Endothelial cell of umbilical vein (primary cell): ENCODE measurements at regions not wholly inside any gene's neighbourhood (a gene's known extent, or its start where the extent isn't known, plus 50 kb on each side); places are given as distances from the start of the nearest gene placed in this dataset.
A peak's percentile ranks its signal among the peaks of the same experiment; 100 is the strongest.

ENCODE experiments used
- BruUV-seq: library from RNA; stranded (reverse); fragments of 400-500 nt; replicated peaks from 2 replicates; lab custom pipeline; 2021; lab: Mats Ljungman, UMichigan
- CTCF ChIA-PET: fragments of 300-600, 350-600 bp; sonication (Branson Sonifier 250); formaldehyde crosslinking; loops from one replicate; lab custom pipeline; 2021; ENCODE audit warnings: antibody characterized with exemption, inconsistent platforms; lab: Charles Lee
- POLR2A ChIA-PET: fragments of 300-600, 350-600 bp; sonication (Branson Sonifier 250); formaldehyde crosslinking; loops from one replicate; lab custom pipeline; 2021; ENCODE audit warnings: antibody characterized with exemption, inconsistent platforms; lab: Charles Lee
- DNase-seq: peaks from one replicate; pipeline ENCODE4 v3.0.0-alpha.2; 2011; ENCODE audit warnings: low read depth, low spot score
- FAIRE-seq: peaks from 2 replicates; lab custom pipeline; 2011; peaks lifted over from hg19 to GRCh38; lab: Jason Lieb, UNC
- H2AFZ ChIP-seq: 2 replicates; pipeline ENCODE4 v1.6.0; 2012; ENCODE audit warnings: low read depth, low read length, control low read depth, inconsistent platforms
- H3K27ac ChIP-seq: 2 replicates; pipeline ENCODE4 v1.5.1; 2011; ENCODE audit warnings: low read depth, mild to moderate bottlenecking, control low read depth, low read length, moderate library complexity; ENCODE audit not compliant: insufficient read depth
- H3K27me3 ChIP-seq, 2 experiments: 2 replicates each; pipeline versions ENCODE4 v1.6.0 to v1.6.1; 2011; ENCODE audit warnings: low read length in 2 of 2, mixed read lengths in 1 of 2; ENCODE audit not compliant: control insufficient read depth in 2 of 2, insufficient read depth in 2 of 2
- H3K36me3 ChIP-seq, 2 experiments: 2 replicates in 1 of 2; 3 replicates in 1 of 2; pipeline ENCODE4 v1.5.1; 2011; ENCODE audit warnings: low read length in 2 of 2, mild to moderate bottlenecking in 1 of 2, moderate library complexity in 1 of 2; ENCODE audit not compliant: control insufficient read depth in 2 of 2, insufficient read depth in 2 of 2; ENCODE audit errors: extremely low read depth in 1 of 2
- H3K4me1 ChIP-seq: 3 replicates; pipeline ENCODE4 v1.5.1; 2011; ENCODE audit warnings: mild to moderate bottlenecking, low read length; ENCODE audit not compliant: control insufficient read depth, insufficient read depth; ENCODE audit errors: extremely low read depth
- H3K4me2 ChIP-seq: 2 replicates; pipeline ENCODE4 v1.6.1; 2011; ENCODE audit warnings: low read length, control low read depth, mixed read lengths; ENCODE audit not compliant: insufficient read depth
- H3K4me3 ChIP-seq, 3 experiments: fragments of 200-600 bp in 1 of 3; sonication (generic), shearing (Covaris generic) in 1 of 3; replicated peaks in 1 of 3; 2 replicates each; pipeline ENCODE4 v1.5.1; 2011 to 2016; ENCODE audit warnings: control low read depth in 3 of 3, low read length in 3 of 3, mild to moderate bottlenecking in 2 of 3, inconsistent platforms in 1 of 3, low read depth in 1 of 3, moderate library complexity in 1 of 3; ENCODE audit not compliant: insufficient read depth in 1 of 3
- H3K79me2 ChIP-seq: 2 replicates; pipeline ENCODE4 v1.6.0; 2012; ENCODE audit warnings: low read length, inconsistent platforms; ENCODE audit not compliant: control insufficient read depth, insufficient read depth
- H3K9ac ChIP-seq: replicated peaks from 2 replicates; pipeline ENCODE3; 2011; ENCODE audit warnings: low read length, control low read depth; ENCODE audit not compliant: insufficient read depth; ENCODE audit errors: extremely low read depth
- H3K9me1 ChIP-seq: replicated peaks from 3 replicates; pipeline ENCODE4 v1.6.0; 2011; ENCODE audit warnings: mild to moderate bottlenecking, low read length; ENCODE audit not compliant: control insufficient read depth, insufficient read depth; ENCODE audit errors: extremely low read depth
- H3K9me3 ChIP-seq: replicated peaks from 2 replicates; pipeline ENCODE4 v1.5.1; 2012; ENCODE audit warnings: low read length, inconsistent platforms; ENCODE audit not compliant: control insufficient read depth, insufficient read depth
- H4K20me1 ChIP-seq: replicated peaks from 2 replicates; pipeline ENCODE3; 2011; ENCODE audit warnings: mild to moderate bottlenecking, low read length; ENCODE audit not compliant: control insufficient read depth, insufficient read depth; ENCODE audit errors: extremely low read depth
- CTCF ChIP-seq, 2 donors: IDR thresholded peaks; 1 replicate in 1 of 2; 2 replicates in 1 of 2; pipeline ENCODE4 v1.5.1; 2011; ENCODE audit warnings: low read length in 2 of 2, mild to moderate bottlenecking in 2 of 2, moderate library complexity in 2 of 2, control low read depth in 1 of 2, inconsistent platforms in 1 of 2, low read depth in 1 of 2; ENCODE audit not compliant: insufficient read depth in 1 of 2; ENCODE audit errors: extremely low read depth in 1 of 2
- EZH2 ChIP-seq: IDR thresholded peaks from 2 replicates; pipeline ENCODE4 v1.6.1; 2012; ENCODE audit warnings: borderline replicate concordance, low read depth, mild to moderate bottlenecking, moderate library complexity, low read length, inconsistent platforms; ENCODE audit not compliant: severe bottlenecking
- FOS ChIP-seq: IDR thresholded peaks from 2 replicates; pipeline ENCODE4 v1.6.1; 2011; ENCODE audit warnings: mild to moderate bottlenecking, low read length, moderate library complexity, borderline replicate concordance; ENCODE audit not compliant: insufficient read depth
- GATA2 ChIP-seq: IDR thresholded peaks from 2 replicates; pipeline ENCODE4 v1.7.0; 2011; ENCODE audit warnings: low read depth, mild to moderate bottlenecking, moderate library complexity, mixed read lengths, low read length; ENCODE audit not compliant: insufficient read length, insufficient read depth
- JUN ChIP-seq: IDR thresholded peaks from 2 replicates; pipeline ENCODE4 v1.6.1; 2011; ENCODE audit warnings: borderline replicate concordance, low read depth; ENCODE audit not compliant: insufficient read length, insufficient read depth
- MAX ChIP-seq: IDR thresholded peaks from 2 replicates; pipeline ENCODE4 v1.6.1; 2011; ENCODE audit not compliant: insufficient read depth, insufficient read length
- MYC ChIP-seq: IDR thresholded peaks from one replicate; pipeline ENCODE4 v1.6.1; 2011; ENCODE audit warnings: mild to moderate bottlenecking, low read depth, low read length
- POLR2A ChIP-seq: IDR thresholded peaks from 2 replicates; pipeline ENCODE4 v1.6.1; 2012; ENCODE audit warnings: low read depth, mild to moderate bottlenecking, control low read depth, low read length
- POLR2AphosphoS5 ChIP-seq: IDR thresholded peaks from 2 replicates; pipeline ENCODE4 v1.6.1; 2012; ENCODE audit warnings: low read depth, mild to moderate bottlenecking, control low read depth, low read length, moderate library complexity; ENCODE audit not compliant: insufficient read depth
- dilution Hi-C: fragments of 300-500 bp; cut with MboI; formaldehyde crosslinking; loops from one replicate; pipeline ENCODE4 v1.15.0; 2019; ENCODE audit warnings: low sequenced_read_pairs; ENCODE audit not compliant: extremely low pct_ligation_motif_present
- intact Hi-C: fragments of 100-400 bp; cut with micrococcal nuclease; formaldehyde crosslinking; loops from one replicate; pipeline ENCODE4 v1.10.0; 2022

GRCh38 chr15:29934251-29934650 is 112.0 kb upstream of the TJP1 start:
- POLR2A ChIA-PET: no interaction called here

More at GRCh38 chr15:29934251-29934650, 112.0 kb upstream of the TJP1 start:
- Histone ChIP-seq H3K27me3 (no peaks in the 10 kb centered on the region), H3K9me3 (no peaks in the 10 kb centered on the region), H3K36me3 (no peaks in the 10 kb centered on the region), H3K79me2 (no peaks in the 10 kb centered on the region), H3K27ac (peak overlapping the region; percentile 46), H3K9ac (no peak overlapping the region), H2AFZ (no peak overlapping the region), H3K4me3 (no peak overlapping the region), H3K9me1 (no peaks in the 10 kb centered on the region), H3K4me2 (peak overlapping the region; percentile 27), H3K4me1 (peaks cover 35% of the 10 kb centered on the region), H4K20me1 (no peaks in the 10 kb centered on the region)
- intact Hi-C loops (loop anchor here (2.0 kb wide), 1 partner anchor 111 kb away; the partner anchor contains the start of gene TJP1), dilution Hi-C loops (no loop called here)
- CTCF ChIA-PET: interaction anchor here (1.4 to 1.7 kb wide), 3 partner anchors 10 to 186 kb away, joined by 4 to 5 read pairs (median 5); no protein-coding TSS in a partner anchor
- BruUV-seq: no TSS peak
- FAIRE-seq (peak; percentile 85), DNase-seq (peak; percentile 67)
- TF ChIP-seq MAX (no peak), FOS (peak; percentile 91), GATA2 (peak; percentile 34), POLR2A (no peak), EZH2 (no peak), JUN (peak; percentile 70), CTCF (IDR thresholded peaks at IDR 0.05; ENCODE audit: extremely low read depth in 1 of 2, insufficient read depth in 1 of 2, low read depth in 1 of 2, low read length in 2 of 2) (no peak), POLR2AphosphoS5 (peak; percentile 53), MYC (no peak)
